Liver (tissue), 3 donors: ENCODE measurements at regions not wholly inside any gene's neighbourhood (a gene's known extent, or its start where the extent isn't known, plus 50 kb on each side); places are given as distances from the start of the nearest gene placed in this dataset.

Experiments used
- ATF3 ChIP-seq: IDR thresholded peaks from 2 replicates; pipeline ENCODE4 v1.6.1; 2016; ENCODE audit warnings: antibody characterized with exemption
- CTCF ChIP-seq: fragments of 150-350 bp; IDR thresholded peaks from 2 replicates; pipeline ENCODE4 v1.5.1; 2017; ENCODE audit warnings: improper control_type of control experiment, low read depth, low read length; ENCODE audit not compliant: missing input control
- EGR1 ChIP-seq, 2 donors: IDR thresholded peaks; 2 replicates each; pipeline ENCODE4 v1.6.1; 2016 to 2018; ENCODE audit warnings: antibody characterized with exemption in 2 of 2, low read depth in 2 of 2
- GABPA ChIP-seq, 2 donors: IDR thresholded peaks in 1 of 2; conservative IDR thresholded peaks in 1 of 2; 2 replicates each; pipeline ENCODE4 v1.6.1; 2016; ENCODE audit warnings: antibody characterized with exemption in 2 of 2, mild to moderate bottlenecking in 1 of 2, moderate library complexity in 1 of 2
- HNF4A ChIP-seq, 2 donors: conservative IDR thresholded peaks; 2 replicates each; pipeline ENCODE4 v1.6.1; 2016; ENCODE audit warnings: antibody characterized with exemption in 2 of 2, mild to moderate bottlenecking in 2 of 2
- MAX ChIP-seq: IDR thresholded peaks from 2 replicates; pipeline ENCODE4 v1.6.1; 2016; ENCODE audit warnings: antibody characterized with exemption
- REST ChIP-seq: IDR thresholded peaks from 2 replicates; pipeline ENCODE4 v1.6.1; 2016; ENCODE audit warnings: antibody characterized with exemption, mild to moderate bottlenecking
- TAF1 ChIP-seq: conservative IDR thresholded peaks from 2 replicates; pipeline ENCODE4 v1.6.1; 2016; ENCODE audit warnings: antibody characterized with exemption, mild to moderate bottlenecking
- YY1 ChIP-seq: IDR thresholded peaks from 2 replicates; pipeline ENCODE4 v1.6.1; 2016; ENCODE audit warnings: antibody characterized with exemption, mild to moderate bottlenecking
- donor health status: healthy.
- donor health status: healthy.

GRCh38 chr3:64300790-64301423, 75.6 kb upstream of the PRICKLE2 start:
- no peak for TF ChIP-seq CTCF
- no peak for TF ChIP-seq GABPA (IDR thresholded peaks at IDR 0.05 in 1 of 2, conservative IDR thresholded peaks at IDR 0.05 in 1 of 2)
- no peak for TF ChIP-seq YY1
- TF ChIP-seq ATF3, result no peak
- TF ChIP-seq TAF1, result no peak
- TF ChIP-seq REST, result no peak
- no peak for TF ChIP-seq EGR1 (IDR thresholded peaks at IDR 0.05; ENCODE audit: low read depth in 2 of 2)
- no peak for TF ChIP-seq MAX
- TF ChIP-seq HNF4A (conservative IDR thresholded peaks at IDR 0.05), result peak in 1 of 2 donors; percentile 11
